ENCODE measurements at regions not wholly inside any gene's neighbourhood (a gene's known extent, or its start where the extent isn't known, plus 50 kb on each side); places are given as distances from the start of the nearest gene placed in this dataset.

- no peak for TF ChIP-seq CTCF (IDR thresholded peaks at IDR 0.05)
- no peak for TF ChIP-seq ZFX (IDR thresholded peaks at IDR 0.05; ENCODE audit: borderline replicate concordance)
These were observed 90.2 kb upstream of the VCAM1 start for GRCh38 chr1:100629391-100629790.
